Esophagus squamous epithelium (tissue), 5 donors: ENCODE measurements at regions not wholly inside any gene's neighbourhood (a gene's known extent, or its start where the extent isn't known, plus 50 kb on each side); places are given as distances from the start of the nearest gene placed in this dataset.

ENCODE experiments used
- DNase-seq: peaks from one replicate; lab custom pipeline; 2025; lab: John Stamatoyannopoulos, UW
- H3K27ac ChIP-seq, 4 donors: fragments of 200-600 bp; sonication (generic); one replicate each; pipeline ENCODE4 v1.5.1; 2016 to 2019; ENCODE audit warnings: mild to moderate bottlenecking in 1 of 4
- H3K27me3 ChIP-seq, 4 donors: fragments of 200-600 bp; sonication (generic); 1 replicate in 3 of 4; 2 replicates in 1 of 4; pipeline versions ENCODE4 v1.5.1 to v1.6.0; 2017 to 2021; ENCODE audit warnings: antibody characterized with exemption in 1 of 4
- H3K36me3 ChIP-seq, 3 donors: fragments of 200-600 bp; sonication (generic); one replicate each; pipeline ENCODE4 v1.5.1; 2016 to 2019
- H3K4me1 ChIP-seq, 3 donors: fragments of 200-600 bp; sonication (generic); one replicate each; pipeline ENCODE4 v1.5.1; 2017 to 2019
- H3K4me3 ChIP-seq, 4 donors: fragments of 200-600 bp; sonication (generic); 1 replicate in 3 of 4; 2 replicates in 1 of 4; pipeline ENCODE4 v1.5.1; 2016 to 2019; ENCODE audit warnings: mild to moderate bottlenecking in 2 of 4, moderate library complexity in 1 of 4
- H3K9me3 ChIP-seq, 3 donors: fragments of 200-600 bp; sonication (generic); one replicate each; pipeline ENCODE4 v1.5.1; 2016 to 2019
- POLR2A ChIP-seq, 4 donors: fragments of 450-650 bp; IDR thresholded peaks; one replicate each; pipeline ENCODE4 v1.6.1; 2017; ENCODE audit warnings: antibody characterized with exemption in 4 of 4, mild to moderate bottlenecking in 4 of 4, moderate library complexity in 3 of 4
- WGBS, 2 donors: methylation state at CpG; one replicate each; pipeline ENCODE4 v1.1.5; 2018; 5-methylcytosine and 5-hydroxymethylcytosine counted together
- intact Hi-C: fragments of 100-400 bp; cut with DNase I; formaldehyde crosslinking; loops from one replicate; pipeline ENCODE4 v1.15.0; 2022
- TF ChIP-seq, protein P1 (sequence below), 6 experiments: fragments of 450-650 bp in 4 of 6; fragments of 200-600 bp in 2 of 6; sonication (generic) in 2 of 6; IDR thresholded peaks; one replicate each; pipeline ENCODE4 v1.5.1; 2016 to 2019; ENCODE audit warnings: antibody characterized with exemption in 6 of 6, mild to moderate bottlenecking in 4 of 6, moderate library complexity in 4 of 6
- donor health status: DM: yes; HTN: yes; CAD: no.

DNA sequence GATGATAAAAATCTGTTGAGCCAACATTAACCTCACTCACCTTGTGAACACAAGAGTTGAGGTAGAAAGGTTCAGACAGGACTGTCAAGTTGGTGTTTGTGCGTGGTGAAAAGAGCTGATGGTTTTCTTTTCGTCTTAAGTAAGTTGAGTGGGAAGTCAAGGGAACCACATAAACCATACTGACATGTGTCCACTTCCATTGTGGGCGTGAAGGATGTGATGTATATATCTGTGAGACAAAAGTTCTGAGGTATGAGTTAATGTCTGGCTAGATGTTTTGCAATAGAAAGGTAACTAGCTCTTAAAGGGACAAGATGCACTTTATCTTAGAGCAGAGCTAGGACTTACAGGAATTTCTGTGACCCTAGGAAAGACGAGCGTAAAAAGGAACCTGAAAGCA, 1272.1 kb upstream of the ADGRB3 start:
- intact Hi-C loops, result no loop called here
- no peak for DNase-seq
- no peaks in the 10 kb centered on the region for H3K36me3 ChIP-seq

DNA sequence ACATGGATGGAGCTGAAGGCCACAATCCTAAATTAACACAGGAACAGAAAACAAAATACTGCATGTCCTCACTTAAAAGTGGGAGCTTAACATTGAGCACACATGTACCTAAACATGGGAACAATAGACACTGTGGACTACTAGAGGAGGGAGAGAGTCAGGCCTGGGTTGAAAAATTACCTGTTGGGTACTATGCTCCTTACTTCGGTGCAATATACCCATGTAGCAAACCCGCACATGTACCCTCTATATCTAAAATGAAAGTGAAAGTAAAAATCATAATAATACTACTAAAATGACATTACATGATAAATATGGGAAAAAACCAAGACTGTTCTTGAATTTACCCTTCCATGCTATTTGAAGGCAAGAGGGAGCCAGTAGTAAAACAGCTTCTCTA, 1273.8 kb upstream of the ADGRB3 start:
- DNase-seq, result no peak
- intact Hi-C loops, result no loop called here
- 67 to 93% methylated on average over 2 of the region's 2 CpGs for WGBS, 2 donors
- Histone ChIP-seq H3K4me3 (no peak overlapping the region), H3K27ac (no peak overlapping the region), H3K4me1 (no peaks in the 10 kb centered on the region), H3K9me3 (no peaks in the 10 kb centered on the region), H3K27me3 (no peaks in the 10 kb centered on the region), H3K36me3 (no peaks in the 10 kb centered on the region)
- no peak for TF ChIP-seq POLR2A (IDR thresholded peaks at IDR 0.05)
- TF ChIP-seq, protein P1, sequence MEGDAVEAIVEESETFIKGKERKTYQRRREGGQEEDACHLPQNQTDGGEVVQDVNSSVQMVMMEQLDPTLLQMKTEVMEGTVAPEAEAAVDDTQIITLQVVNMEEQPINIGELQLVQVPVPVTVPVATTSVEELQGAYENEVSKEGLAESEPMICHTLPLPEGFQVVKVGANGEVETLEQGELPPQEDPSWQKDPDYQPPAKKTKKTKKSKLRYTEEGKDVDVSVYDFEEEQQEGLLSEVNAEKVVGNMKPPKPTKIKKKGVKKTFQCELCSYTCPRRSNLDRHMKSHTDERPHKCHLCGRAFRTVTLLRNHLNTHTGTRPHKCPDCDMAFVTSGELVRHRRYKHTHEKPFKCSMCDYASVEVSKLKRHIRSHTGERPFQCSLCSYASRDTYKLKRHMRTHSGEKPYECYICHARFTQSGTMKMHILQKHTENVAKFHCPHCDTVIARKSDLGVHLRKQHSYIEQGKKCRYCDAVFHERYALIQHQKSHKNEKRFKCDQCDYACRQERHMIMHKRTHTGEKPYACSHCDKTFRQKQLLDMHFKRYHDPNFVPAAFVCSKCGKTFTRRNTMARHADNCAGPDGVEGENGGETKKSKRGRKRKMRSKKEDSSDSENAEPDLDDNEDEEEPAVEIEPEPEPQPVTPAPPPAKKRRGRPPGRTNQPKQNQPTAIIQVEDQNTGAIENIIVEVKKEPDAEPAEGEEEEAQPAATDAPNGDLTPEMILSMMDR (IDR thresholded peaks at IDR 0.05), result no peak

More for the DNA sequence above, 1272.1 kb upstream of the ADGRB3 start:
- WGBS, 2 donors, result 67 to 69% methylated on average over 5 of the region's 5 CpGs
- H3K4me1 ChIP-seq, result no peaks in the 10 kb centered on the region
- H3K27ac ChIP-seq, result no peak overlapping the region
- no peak overlapping the region for H3K4me3 ChIP-seq
- H3K9me3 ChIP-seq, result no peaks in the 10 kb centered on the region
- H3K27me3 ChIP-seq, result no peaks in the 10 kb centered on the region
- no peak for TF ChIP-seq POLR2A (IDR thresholded peaks at IDR 0.05)
- TF ChIP-seq, protein P1 (IDR thresholded peaks at IDR 0.05), result no peak

DNA sequence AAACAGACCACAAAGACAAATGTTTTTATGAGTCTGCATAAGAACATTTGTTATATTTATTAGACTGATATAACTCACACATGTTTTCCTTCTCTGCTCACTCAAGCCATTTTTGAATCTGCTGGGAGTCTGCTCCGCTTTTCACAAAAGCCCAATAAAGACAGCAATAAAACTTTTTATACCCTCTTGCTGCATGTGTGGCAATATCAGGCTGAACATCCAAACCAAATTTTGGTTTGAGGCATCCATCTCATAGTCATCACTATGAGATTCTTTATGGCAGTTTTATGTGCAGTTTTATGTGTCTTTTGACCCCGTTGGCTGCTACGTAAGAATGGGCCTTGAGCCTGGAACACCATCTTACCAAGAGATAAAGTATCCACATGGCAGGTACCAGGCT, 1276.8 kb upstream of the ADGRB3 start:
- TF ChIP-seq, protein P1 (IDR thresholded peaks at IDR 0.05), result no peak
- no peak for TF ChIP-seq POLR2A (IDR thresholded peaks at IDR 0.05)
- Histone ChIP-seq H3K4me1 (no peaks in the 10 kb centered on the region), H3K9me3 (no peaks in the 10 kb centered on the region), H3K27me3 (no peaks in the 10 kb centered on the region), H3K27ac (no peak overlapping the region), H3K4me3 (no peak overlapping the region), H3K36me3 (no peaks in the 10 kb centered on the region)
- intact Hi-C loops, result no loop called here
- no peak for DNase-seq
- WGBS, 2 donors, result 73 to 76% methylated on average over 3 of the region's 3 CpGs

DNA sequence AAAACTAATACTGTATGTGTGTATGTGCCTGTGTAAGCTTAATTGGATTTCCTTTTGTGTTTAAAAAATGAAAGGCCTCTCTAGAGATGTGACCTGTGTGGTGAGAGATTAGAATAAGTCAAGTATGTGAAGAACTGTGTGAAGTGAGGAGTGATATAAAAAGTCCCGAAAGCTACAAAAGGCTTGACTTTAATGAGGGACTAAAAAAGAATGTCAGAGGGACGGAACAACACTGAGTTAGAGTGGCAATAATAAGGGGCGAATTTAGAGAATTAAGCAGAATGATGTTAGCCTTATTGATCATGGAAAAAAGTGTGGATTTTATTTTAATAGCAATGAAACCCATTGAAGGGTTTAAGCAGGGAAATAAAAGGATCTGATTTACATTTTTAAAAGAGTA, 1281.2 kb upstream of the ADGRB3 start:
- no peak for TF ChIP-seq POLR2A (IDR thresholded peaks at IDR 0.05)
- TF ChIP-seq, protein P1 (IDR thresholded peaks at IDR 0.05), result no peak
- no peaks in the 10 kb centered on the region for H3K36me3 ChIP-seq
- no peaks in the 10 kb centered on the region for H3K4me1 ChIP-seq
- no peak overlapping the region for H3K4me3 ChIP-seq
- no peaks in the 10 kb centered on the region for H3K9me3 ChIP-seq
- intact Hi-C loops, result no loop called here
- no peaks in the 10 kb centered on the region for H3K27me3 ChIP-seq
- no peak overlapping the region for H3K27ac ChIP-seq
- 67 to 71% methylated on average over 3 of the region's 3 CpGs for WGBS, 2 donors
- no peak for DNase-seq

DNA sequence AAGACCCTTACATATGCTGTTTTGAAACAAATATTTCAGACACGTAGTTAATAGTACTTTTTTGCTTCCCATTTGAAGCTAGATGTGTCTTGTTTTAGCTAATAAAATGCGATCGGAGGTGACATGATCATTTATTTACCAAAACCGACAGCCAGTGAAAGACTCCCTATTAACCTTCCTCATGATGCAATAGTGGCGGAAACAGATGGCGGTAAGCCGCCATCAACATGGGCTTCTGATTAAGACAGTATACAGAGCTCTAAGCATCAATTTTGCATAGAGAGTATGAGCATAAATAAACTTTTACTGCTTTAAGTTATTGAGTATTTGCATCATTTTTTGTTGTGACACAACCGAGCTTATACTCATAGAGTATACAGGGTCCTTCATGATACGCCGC, 1282.4 kb upstream of the ADGRB3 start:
- Histone ChIP-seq H3K27ac (no peak overlapping the region), H3K4me1 (no peaks in the 10 kb centered on the region), H3K36me3 (no peaks in the 10 kb centered on the region), H3K27me3 (no peaks in the 10 kb centered on the region), H3K4me3 (no peak overlapping the region), H3K9me3 (peaks cover 0 to 9% (median 0%) of the 10 kb centered on the region in 3 donors)
- 73 to 78% methylated on average over 10 of the region's 10 CpGs for WGBS, 2 donors
- no peak for DNase-seq
- TF ChIP-seq POLR2A (IDR thresholded peaks at IDR 0.05), result no peak
- TF ChIP-seq, protein P1 (IDR thresholded peaks at IDR 0.05), result no peak
- intact Hi-C loops, result no loop called here
